NB4 (cell line): ENCODE measurements at regions not wholly inside any gene's neighbourhood (a gene's known extent, or its start where the extent isn't known, plus 50 kb on each side); places are given as distances from the start of the nearest gene placed in this dataset.
A peak's percentile ranks its signal among the peaks of the same experiment; 100 is the strongest.
"Not testable (repeated sequence)": the region's sequence is repeated elsewhere in the genome, so short reads cannot be mapped to it uniquely, and the experiment has no call there.

ENCODE experiments used
- DNase-seq: peaks from one replicate; pipeline ENCODE4 v3.0.0; 2010; ENCODE audit warnings: low read depth
- H3K4me3 ChIP-seq: one replicate; pipeline ENCODE4 v1.5.1; 2011; ENCODE audit warnings: mild to moderate bottlenecking, low read depth, low read length, moderate library complexity
- CTCF ChIP-seq: IDR thresholded peaks from one replicate; pipeline ENCODE4 v1.5.1; 2012; ENCODE audit warnings: low read depth, low read length
- MAX ChIP-seq: IDR thresholded peaks from 2 replicates; pipeline ENCODE4 v1.6.1; 2011; ENCODE audit warnings: low read depth, low read length
- MYC ChIP-seq: IDR thresholded peaks from 2 replicates; pipeline ENCODE4 v1.6.1; 2011; ENCODE audit warnings: low read depth, low read length
- POLR2A ChIP-seq: IDR thresholded peaks from 2 replicates; pipeline ENCODE4 v1.6.1; 2011; ENCODE audit warnings: mild to moderate bottlenecking; ENCODE audit not compliant: insufficient read length; ENCODE audit errors: extremely low read depth

DNA sequence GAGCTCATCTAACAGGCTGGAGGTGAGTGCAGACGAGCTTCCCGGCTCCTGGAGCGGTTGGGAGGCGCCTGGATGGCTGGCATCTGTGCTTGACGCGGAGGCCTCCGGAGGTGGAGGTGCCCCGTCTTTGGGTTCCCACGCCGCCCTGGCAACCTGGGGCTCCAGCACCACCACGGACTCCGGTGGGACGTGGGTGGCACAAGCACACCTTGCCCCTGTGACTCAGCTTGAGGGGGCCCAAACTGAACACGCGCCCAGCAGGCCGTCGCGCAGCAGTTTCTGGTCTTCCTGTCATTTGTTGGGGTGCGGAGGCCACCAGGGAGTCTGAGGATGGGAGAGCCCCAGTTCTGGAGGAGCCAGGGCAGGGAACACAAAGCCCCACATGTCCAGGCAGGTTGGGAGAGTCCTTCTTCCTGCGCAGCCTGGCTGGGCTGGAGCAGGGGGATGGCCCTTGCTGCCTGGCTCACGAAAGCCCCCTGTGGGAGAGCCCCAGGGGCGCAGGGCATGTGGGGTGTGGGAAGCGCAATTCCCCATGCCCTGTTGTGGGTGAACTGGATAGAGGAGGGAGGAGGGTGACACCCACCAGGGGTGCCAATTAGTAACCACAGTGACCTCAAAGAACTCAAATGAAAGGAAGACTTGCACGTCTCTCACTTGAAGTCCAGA, 1378.6 kb upstream of the DEFB115 start:
- no peak for DNase-seq
- no peak for TF ChIP-seq MAX
- TF ChIP-seq MYC = no peak
- no peak for TF ChIP-seq POLR2A
- TF ChIP-seq CTCF = no peak
- no peak overlapping the region for H3K4me3 ChIP-seq

GRCh38 chr20:29881107-29881506, 1376.4 kb upstream of the DEFB115 start:
- DNase-seq = peak; percentile 18
- not testable (repeated sequence) for H3K4me3 ChIP-seq

DNA sequence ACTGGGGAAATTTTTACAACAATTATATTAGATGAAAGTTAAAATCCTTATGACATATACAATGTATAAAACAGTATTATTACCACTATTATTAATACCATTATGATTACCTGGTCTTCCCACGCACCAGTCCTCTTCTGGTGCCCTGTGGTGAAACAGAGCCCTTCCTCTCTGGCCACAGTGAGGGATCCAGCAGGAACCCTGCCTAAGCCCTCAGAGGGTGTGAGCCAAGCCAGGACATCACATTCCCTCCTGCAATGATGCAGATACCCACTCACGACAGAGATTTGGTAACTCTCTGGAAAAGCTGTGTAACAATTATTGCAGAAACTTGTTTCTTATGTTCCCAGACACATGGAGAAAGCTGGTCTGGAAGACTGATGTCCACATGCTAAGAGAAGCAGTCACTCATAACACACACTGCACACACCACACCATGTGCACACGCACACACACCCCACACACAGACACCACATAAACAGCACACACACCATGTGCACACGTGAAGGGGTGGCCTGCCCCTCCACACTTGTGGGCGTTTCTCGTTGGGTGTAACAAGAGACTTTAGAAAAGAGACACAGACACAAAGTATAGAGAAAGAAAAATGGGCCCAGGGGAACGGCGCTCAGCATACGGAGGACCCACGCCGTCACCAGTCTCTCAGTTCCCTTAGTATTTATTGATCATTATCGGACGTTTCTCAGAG, 1373.8 kb upstream of the DEFB115 start:
- not testable (repeated sequence) for DNase-seq, H3K4me3 ChIP-seq

DNA sequence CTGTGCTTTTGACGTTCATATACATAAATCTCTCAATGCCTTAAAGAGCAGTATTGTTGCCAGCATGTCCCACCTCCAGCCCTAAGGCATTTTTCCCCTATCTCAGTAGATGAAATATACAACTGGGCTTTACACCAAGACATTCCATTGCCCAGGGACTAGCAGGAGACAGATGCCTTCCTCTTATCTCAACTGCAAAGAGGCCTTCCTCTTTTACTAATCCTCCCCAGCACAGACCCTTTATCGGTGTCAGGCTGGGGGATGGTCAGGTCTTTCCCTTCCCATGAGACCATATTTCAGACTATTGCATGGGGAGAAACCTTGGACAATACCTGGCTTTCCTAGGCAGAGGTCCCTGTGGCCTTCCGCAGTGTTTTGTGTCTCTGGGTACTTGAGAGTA, 1373.1 kb upstream of the DEFB115 start:
- not testable (repeated sequence) for H3K4me3 ChIP-seq, DNase-seq

DNA sequence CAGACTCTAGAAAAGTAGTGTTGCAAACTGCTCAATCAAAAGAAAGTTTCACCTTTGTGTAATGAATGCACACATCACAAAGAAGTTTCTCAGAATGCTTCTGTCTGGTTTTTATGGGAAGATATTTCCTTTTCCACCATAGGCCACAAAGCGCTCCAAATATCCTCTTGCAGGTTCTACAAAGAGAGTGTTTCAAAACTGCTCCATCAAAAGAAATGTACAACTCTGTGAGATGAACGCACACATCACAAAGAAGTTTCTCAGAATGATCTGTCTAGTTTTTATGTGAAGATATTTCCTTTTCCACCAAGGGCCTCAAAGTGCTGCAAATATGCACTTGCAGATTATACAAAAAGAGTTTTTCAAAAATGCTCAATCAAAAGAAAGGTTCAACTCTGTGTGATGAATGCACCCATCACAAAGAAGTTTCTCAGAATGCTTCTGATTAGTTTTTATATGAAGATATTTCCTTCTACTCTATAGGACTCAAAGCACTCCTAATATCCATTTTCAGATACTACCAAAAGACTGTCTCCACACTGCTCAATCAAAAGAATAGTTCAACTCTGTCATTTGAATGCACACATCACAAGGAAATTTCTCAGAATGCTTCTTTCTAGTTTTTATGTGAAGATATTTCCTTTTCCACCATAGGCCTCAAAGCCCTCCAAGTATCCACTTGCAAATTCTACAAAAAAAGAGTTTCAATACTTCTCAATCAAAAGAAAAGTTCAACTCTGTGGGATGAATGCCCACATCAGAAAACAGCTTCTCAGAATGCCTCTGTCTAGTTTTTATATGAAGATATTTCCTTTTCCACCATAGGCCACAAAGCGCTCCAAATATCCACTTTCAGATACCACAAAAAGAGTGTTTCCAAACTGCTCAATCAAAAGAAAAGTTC, 1371.9 kb upstream of the DEFB115 start:
- not testable (repeated sequence) for DNase-seq, H3K4me3 ChIP-seq

DNA sequence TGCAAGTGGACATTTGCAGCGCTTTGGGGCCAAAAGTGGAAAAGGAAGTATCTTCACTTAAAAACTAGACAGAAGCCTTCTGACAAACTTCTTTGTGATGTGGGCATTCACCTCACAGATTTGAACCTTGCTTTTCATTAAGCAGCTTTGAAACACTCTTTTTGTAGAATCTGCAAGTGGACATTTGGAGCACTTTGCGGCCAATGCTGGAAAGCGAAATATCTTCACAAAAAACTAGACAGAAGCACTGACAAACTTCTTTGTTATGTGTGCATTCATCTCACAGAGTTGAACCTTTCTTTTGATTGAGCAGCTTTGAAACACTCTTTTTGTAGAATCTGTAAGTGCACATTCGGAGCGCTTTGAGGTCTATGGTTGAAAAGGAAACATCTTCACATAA, 1365.9 kb upstream of the DEFB115 start:
- H3K4me3 ChIP-seq, DNase-seq: not testable (repeated sequence)
